ENCODE measurements at regions not wholly inside any gene's neighbourhood (a gene's known extent, or its start where the extent isn't known, plus 50 kb on each side); places are given as distances from the start of the nearest gene placed in this dataset.

- TF ChIP-seq CTCF (conservative IDR thresholded peaks at IDR 0.05 in 1 of 2, IDR thresholded peaks at IDR 0.05 in 1 of 2; ENCODE audit: extremely low read depth in 1 of 2, insufficient read depth in 1 of 2, low read depth in 1 of 2, low read length in 2 of 2) = no peak
- TF ChIP-seq EZH2 (IDR thresholded peaks at IDR 0.05; ENCODE audit: borderline replicate concordance, low read length) = no peak
Observed at GRCh38 chr4:3686753-3687152, 79.4 kb upstream of the ADRA2C start.
